ENCODE measurements at regions not wholly inside any gene's neighbourhood (a gene's known extent, or its start where the extent isn't known, plus 50 kb on each side); places are given as distances from the start of the nearest gene placed in this dataset.

- no peaks in the 10 kb centered on the region for H3K27me3 ChIP-seq (ENCODE audit: insufficient read depth, poor library complexity, severe bottlenecking)
- H3K27ac ChIP-seq (replicated peaks) = no peak overlapping the region
- no peak for DNase-seq (ENCODE audit: low read depth in 1 of 2, low spot score in 1 of 2)
- TF ChIP-seq, protein P1, sequence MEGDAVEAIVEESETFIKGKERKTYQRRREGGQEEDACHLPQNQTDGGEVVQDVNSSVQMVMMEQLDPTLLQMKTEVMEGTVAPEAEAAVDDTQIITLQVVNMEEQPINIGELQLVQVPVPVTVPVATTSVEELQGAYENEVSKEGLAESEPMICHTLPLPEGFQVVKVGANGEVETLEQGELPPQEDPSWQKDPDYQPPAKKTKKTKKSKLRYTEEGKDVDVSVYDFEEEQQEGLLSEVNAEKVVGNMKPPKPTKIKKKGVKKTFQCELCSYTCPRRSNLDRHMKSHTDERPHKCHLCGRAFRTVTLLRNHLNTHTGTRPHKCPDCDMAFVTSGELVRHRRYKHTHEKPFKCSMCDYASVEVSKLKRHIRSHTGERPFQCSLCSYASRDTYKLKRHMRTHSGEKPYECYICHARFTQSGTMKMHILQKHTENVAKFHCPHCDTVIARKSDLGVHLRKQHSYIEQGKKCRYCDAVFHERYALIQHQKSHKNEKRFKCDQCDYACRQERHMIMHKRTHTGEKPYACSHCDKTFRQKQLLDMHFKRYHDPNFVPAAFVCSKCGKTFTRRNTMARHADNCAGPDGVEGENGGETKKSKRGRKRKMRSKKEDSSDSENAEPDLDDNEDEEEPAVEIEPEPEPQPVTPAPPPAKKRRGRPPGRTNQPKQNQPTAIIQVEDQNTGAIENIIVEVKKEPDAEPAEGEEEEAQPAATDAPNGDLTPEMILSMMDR (IDR thresholded peaks at IDR 0.05; ENCODE audit: insufficient read depth, low read length) = no peak
- no peak for TF ChIP-seq GABPA (IDR thresholded peaks at IDR 0.05; ENCODE audit: low read depth)
- TF ChIP-seq REST (IDR thresholded peaks at IDR 0.05; ENCODE audit: insufficient replicate concordance, low read depth) = no peak
- no peak for TF ChIP-seq SPI1 (IDR thresholded peaks at IDR 0.05; ENCODE audit: borderline replicate concordance, low read depth)
- TF ChIP-seq POLR2AphosphoS5 (IDR thresholded peaks at IDR 0.05; ENCODE audit: low read depth) = no peak
- no peak overlapping the region for H3K4me3 ChIP-seq (replicated peaks; ENCODE audit: insufficient read depth, low read length)
Measured at GRCh38 chrX:113392355-113392754, 551.7 kb upstream of the AMOT start.

DNA sequence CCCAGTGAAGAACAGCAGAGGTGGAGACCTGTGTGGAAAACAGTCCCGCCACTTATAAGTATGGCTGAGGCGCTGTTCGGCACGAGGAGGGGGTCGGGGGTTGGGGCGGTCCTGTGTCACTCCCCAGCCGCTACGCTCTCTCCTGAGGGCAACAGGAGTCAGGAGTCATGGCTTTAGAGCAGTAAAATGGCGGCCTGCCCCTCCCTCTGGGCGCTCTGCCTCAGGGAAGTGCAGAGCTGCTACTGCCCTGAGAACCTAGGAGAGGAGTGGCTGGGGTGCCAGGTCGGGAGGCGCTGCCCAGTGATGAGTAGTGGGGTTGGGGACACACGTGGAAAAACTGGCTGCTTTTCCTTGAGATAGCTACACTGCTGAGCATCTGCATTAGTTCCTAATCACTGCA is 551.2 kb upstream of the AMOT start:
- TF ChIP-seq, protein P1 (IDR thresholded peaks at IDR 0.05; ENCODE audit: insufficient read depth, low read length) = no peak
- no peak for TF ChIP-seq GABPA (IDR thresholded peaks at IDR 0.05; ENCODE audit: low read depth)
- no peak for TF ChIP-seq REST (IDR thresholded peaks at IDR 0.05; ENCODE audit: insufficient replicate concordance, low read depth)
- TF ChIP-seq SPI1 (IDR thresholded peaks at IDR 0.05; ENCODE audit: borderline replicate concordance, low read depth) = no peak
- TF ChIP-seq POLR2AphosphoS5 (IDR thresholded peaks at IDR 0.05; ENCODE audit: low read depth) = no peak
- no peak overlapping the region for H3K4me3 ChIP-seq (replicated peaks; ENCODE audit: insufficient read depth, low read length)
- H3K27me3 ChIP-seq (ENCODE audit: insufficient read depth, poor library complexity, severe bottlenecking) = no peaks in the 10 kb centered on the region
- no peak for DNase-seq (ENCODE audit: low read depth in 1 of 2, low spot score in 1 of 2)
- no peak overlapping the region for H3K27ac ChIP-seq (replicated peaks)

GRCh38 chrX:113390531-113390930 is 549.9 kb upstream of the AMOT start:
- Histone ChIP-seq H3K27ac (replicated peaks) (no peak overlapping the region), H3K4me3 (replicated peaks; ENCODE audit: insufficient read depth, low read length) (no peak overlapping the region), H3K27me3 (ENCODE audit: insufficient read depth, poor library complexity, severe bottlenecking) (no peaks in the 10 kb centered on the region)
- DNase-seq (ENCODE audit: low read depth in 1 of 2, low spot score in 1 of 2) = no peak
- TF ChIP-seq, protein P1 (IDR thresholded peaks at IDR 0.05; ENCODE audit: insufficient read depth, low read length) = no peak
- TF ChIP-seq REST (IDR thresholded peaks at IDR 0.05; ENCODE audit: insufficient replicate concordance, low read depth) (no peak), SPI1 (IDR thresholded peaks at IDR 0.05; ENCODE audit: borderline replicate concordance, low read depth) (no peak), GABPA (IDR thresholded peaks at IDR 0.05; ENCODE audit: low read depth) (no peak), POLR2AphosphoS5 (IDR thresholded peaks at IDR 0.05; ENCODE audit: low read depth) (no peak)
